ENCODE measurements at regions not wholly inside any gene's neighbourhood (a gene's known extent, or its start where the extent isn't known, plus 50 kb on each side); places are given as distances from the start of the nearest gene placed in this dataset.

DNA sequence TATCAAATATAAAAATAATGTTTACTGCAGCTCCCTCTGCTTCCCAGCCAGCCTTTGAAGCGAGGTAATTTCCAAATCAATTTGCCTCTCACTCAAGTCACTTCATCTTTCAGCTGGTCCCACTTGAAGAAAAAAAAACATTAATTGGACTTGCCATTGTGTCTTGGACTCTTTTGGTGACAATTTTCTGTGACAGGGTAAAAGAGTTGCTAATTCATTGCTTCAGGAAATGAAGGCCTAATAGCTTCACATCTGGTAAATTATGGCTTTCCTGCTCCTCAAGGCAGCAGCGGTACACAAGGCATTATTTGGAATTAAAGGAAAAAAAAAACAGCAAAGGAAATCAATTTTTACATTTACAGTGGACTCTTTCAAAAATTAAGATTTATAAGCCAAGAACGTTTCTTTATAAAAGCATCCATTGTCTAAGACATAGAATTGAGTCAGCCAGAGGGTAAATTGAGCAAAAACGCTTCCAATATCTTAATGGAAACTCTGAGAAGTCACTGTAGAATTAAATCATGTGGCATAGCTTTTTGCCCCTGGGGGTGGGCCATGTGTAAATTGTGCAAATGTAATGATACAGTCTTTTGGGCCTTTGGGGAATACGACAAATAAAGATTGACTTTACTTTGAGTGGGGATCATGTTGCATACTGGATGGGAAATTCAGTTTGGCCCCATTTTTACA is 102.5 kb downstream of the LYPLAL1 start:
- TF ChIP-seq CTCF (IDR thresholded peaks at IDR 0.05; ENCODE audit: low read depth, low read length) = no peak
- no peak for DNase-seq (ENCODE audit: extremely low read depth, low read depth)

DNA sequence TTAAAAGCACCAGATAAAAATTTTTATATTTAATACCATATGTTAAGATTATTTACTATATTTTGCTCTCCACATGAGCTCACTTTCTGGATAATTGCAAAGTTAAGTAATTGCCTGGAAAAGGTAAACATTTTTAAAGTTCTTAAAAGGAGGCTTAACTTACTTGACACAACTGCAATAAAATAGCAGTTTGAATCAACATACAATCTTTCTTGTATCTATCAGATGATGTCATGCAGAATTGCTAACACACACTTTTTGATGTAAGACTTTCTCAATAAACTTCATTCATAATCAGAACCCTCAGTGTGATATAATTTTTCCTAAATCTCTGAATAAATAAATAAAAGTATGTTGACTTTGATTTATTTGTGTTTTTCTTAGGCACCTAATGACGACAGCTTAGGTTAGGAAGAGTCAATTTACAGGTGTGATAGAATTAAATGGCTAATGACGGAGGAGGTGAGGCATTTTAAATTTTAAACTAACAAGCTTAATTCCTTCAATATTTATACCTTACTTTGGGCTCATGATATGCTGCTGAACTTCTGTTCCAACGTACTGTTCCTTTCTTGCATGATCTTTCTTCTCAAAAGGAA is 99.5 kb downstream of the LYPLAL1 start:
- TF ChIP-seq CTCF (IDR thresholded peaks at IDR 0.05; ENCODE audit: low read depth, low read length) = no peak
- DNase-seq (ENCODE audit: extremely low read depth, low read depth) = no peak

DNA sequence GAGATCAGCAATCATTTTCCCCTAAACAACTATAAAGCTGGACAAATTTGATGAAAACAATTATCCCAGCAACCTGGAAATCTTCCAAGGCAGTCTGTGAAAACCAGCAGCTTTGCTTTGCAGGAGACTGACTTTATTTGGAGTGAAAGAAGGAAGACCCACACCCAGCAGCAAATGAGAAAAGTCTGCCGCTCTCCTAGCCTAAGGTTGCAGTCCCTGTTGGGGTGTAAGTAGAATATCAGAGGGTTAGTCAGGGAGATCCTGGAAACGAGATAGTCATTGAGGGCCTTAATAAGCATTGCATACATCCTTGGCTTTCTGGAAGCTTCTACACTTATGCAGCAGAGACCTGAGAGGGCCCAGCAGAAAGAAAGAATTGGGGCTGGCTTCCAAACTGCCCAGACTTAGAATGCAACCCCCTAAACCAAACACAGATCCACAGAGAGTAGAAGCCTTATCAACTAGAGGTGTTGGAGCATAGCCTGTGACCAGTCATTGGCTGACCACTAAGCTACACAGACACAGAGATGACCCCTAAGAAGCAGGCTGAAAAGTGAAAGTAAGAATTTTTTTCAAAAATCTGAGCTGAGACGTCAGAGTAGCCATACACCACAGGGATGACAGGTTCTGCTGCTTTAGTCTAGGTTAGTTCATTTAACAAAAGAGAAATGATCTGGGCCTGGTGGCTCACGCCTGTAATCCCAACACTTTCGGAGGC is 98.3 kb downstream of the LYPLAL1 start:
- no peak for DNase-seq (ENCODE audit: extremely low read depth, low read depth)
- TF ChIP-seq CTCF (IDR thresholded peaks at IDR 0.05; ENCODE audit: low read depth, low read length) = no peak

DNA sequence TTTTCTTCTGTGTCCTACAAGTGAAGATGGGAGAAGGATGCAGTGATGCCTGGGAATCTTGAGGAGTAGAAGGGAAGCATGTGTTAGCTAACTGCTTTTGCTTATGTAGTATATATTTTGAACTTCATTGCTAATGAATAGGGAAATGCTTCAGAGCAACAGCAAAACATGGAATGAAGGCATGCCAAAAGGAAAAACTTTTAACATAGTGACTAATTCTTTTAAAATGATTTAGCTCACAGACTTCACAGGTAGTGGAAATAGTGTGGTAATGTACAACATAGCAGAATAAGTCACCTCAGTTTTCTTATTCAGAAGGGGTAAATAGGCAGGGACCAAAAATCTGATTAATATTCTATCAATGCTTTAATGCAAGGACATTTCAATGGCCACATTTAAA is 95.5 kb downstream of the LYPLAL1 start:
- no peak for TF ChIP-seq CTCF (IDR thresholded peaks at IDR 0.05; ENCODE audit: low read depth, low read length)
- no peak for DNase-seq (ENCODE audit: extremely low read depth, low read depth)

DNA sequence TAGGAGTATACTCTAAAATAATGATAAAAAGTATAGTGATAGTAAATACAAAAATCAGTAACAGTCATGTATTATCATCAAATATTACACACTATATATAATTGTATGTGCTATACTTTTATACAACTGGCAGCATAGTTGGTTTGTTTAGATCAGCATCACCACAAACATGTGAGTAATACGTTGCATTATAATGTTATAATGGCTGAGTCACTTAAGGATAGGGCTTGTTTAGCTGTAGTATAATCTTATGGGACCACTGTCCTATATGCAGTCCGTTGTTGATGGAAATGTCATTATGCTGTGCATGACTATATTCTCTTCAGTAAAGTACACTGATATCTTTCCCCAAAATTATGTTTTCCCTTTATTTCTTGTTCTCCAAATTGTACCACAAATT is 92.8 kb downstream of the LYPLAL1 start:
- DNase-seq (ENCODE audit: extremely low read depth, low read depth) = no peak
- no peak for TF ChIP-seq CTCF (IDR thresholded peaks at IDR 0.05; ENCODE audit: low read depth, low read length)

DNA sequence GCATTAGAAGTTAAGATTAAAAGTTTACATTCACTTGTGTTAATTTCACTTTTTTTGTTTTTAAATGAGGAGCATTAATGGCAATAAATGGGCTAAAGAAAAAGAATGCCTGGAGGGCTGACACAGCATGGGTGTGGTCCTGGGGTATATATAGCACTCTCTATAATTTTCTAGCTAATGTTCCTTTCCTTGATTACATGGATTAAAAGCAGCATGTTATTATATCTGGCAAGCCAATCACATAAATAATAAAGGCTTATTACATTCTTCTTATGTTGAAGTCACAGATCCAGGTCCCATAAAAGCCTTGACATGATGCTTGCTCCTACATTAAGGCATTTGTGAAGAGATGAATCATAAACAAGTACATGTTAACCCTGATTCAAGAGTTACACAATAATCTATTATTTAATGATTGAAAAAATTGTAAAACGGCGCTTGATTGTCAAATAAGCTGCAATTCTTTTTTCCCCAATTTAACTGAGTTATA is 91.4 kb downstream of the LYPLAL1 start:
- TF ChIP-seq CTCF (IDR thresholded peaks at IDR 0.05; ENCODE audit: low read depth, low read length) = no peak
- DNase-seq (ENCODE audit: extremely low read depth, low read depth) = no peak

DNA sequence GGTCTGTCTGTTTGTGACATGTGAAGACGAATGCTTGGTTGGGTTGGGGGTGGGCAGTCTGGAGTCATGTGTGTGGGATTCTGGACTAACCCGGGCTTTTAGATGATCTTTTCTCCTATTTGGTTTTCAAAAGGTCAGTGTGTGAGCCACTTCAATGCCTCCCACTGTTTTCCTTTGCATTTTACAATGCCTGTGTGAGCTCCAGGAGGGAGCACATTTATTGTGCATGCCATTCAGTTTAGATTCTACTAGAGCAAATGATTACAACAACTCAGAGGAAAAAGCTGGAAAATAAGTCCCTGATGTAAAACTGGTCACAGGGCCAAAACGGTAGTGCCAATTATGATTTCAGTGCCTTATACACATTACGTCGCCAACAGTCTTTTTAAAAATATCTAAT is 90.9 kb downstream of the LYPLAL1 start:
- no peak for DNase-seq (ENCODE audit: extremely low read depth, low read depth)
- TF ChIP-seq CTCF (IDR thresholded peaks at IDR 0.05; ENCODE audit: low read depth, low read length) = no peak

Data from AG09319 (cell line).